ENCODE measurements at regions not wholly inside any gene's neighbourhood (a gene's known extent, or its start where the extent isn't known, plus 50 kb on each side); places are given as distances from the start of the nearest gene placed in this dataset.

DNA sequence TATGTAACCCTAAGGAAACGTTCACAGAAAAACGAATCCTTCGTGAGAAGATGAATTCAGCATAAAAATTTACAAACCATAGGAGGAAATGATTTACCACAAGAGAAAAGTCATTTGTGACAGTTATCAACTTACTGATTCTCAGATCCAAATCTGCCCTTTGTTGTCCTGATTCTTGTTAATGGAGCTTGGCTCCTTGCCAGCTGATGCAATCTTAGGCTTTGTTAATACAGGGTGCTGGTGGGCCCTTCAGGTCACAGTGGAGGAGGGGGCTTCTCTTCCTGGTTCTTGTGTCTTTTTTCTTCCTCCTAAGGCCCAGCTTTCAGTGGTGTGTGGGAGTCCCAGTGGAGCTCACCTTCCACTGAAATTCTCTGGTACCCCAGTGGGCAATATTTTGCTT is 108.4 kb upstream of the MAP3K7 start:
- POLR2A ChIA-PET (ENCODE audit: partially characterized antibody), result interaction anchor here (0.6 kb wide), 1 partner anchor 686 kb away, joined by 3 read pairs; no protein-coding TSS in a partner anchor
- Histone ChIP-seq H3K79me2 (ENCODE audit: control insufficient read depth in 1 of 2, insufficient read depth in 2 of 2, low read length in 2 of 2) (no peaks in the 10 kb centered on the region), H3K23ac (ENCODE audit: insufficient read length) (no peak overlapping the region), H3K23me2 (ENCODE audit: low read depth, low read length) (no peaks in the 10 kb centered on the region; the same call in 1 of the 2 replicates), H4K91ac (replicated peaks; ENCODE audit: insufficient read length, low read length) (peak overlapping the region; percentile 72), H3K56ac (replicated peaks; ENCODE audit: insufficient read length, low read depth, low read length) (no peak overlapping the region), H2BK20ac (ENCODE audit: low read length) (no peak overlapping the region), H3K4ac (replicated peaks; ENCODE audit: insufficient read length, low read depth, low read length) (peak overlapping the region; percentile 5), H2AK5ac (ENCODE audit: low read depth, low read length) (no peak overlapping the region; the same call in 1 of the 2 replicates), H3K27me3 (replicated peaks in 1 of 4; ENCODE audit: control insufficient read depth in 3 of 4, extremely low read depth in 1 of 4, insufficient read depth in 3 of 4, low read length in 3 of 4) (no peaks in the 10 kb centered on the region), H3K18ac (ENCODE audit: extremely low read depth, low read length) (peak overlapping the region; percentile 10; the same call in 1 of the 2 replicates), H3K4me1 (replicated peaks in 1 of 4; ENCODE audit: control insufficient read depth in 3 of 4, insufficient read depth in 4 of 4, low read length in 3 of 4) (peaks cover 0 to 5% (median 2%) of the 10 kb centered on the region in 4 experiments; a peak in 2 of 7 replicates), H4K8ac (ENCODE audit: extremely low read depth, insufficient read depth, low read length) (no peak overlapping the region), H2AFZ (ENCODE audit: low read length) (no peak overlapping the region), H2BK15ac (ENCODE audit: low read length) (no peak overlapping the region), H3K4me3 (ENCODE audit: extremely low read depth in 1 of 4, insufficient read depth in 2 of 4, low read depth in 3 of 4, low read length in 4 of 4) (no peak overlapping the region), H3K27ac (ENCODE audit: low read depth, low read length) (no peak overlapping the region), H2BK5ac (ENCODE audit: low read depth, low read length) (peak overlapping the region; percentile 72), H3K14ac (ENCODE audit: insufficient read length) (no peak overlapping the region), H4K20me1 (replicated peaks in 1 of 2; ENCODE audit: control insufficient read depth in 1 of 2, insufficient read depth in 2 of 2, low read length in 2 of 2) (no peaks in the 10 kb centered on the region), H3K9me3 (ENCODE audit: insufficient read depth in 2 of 2, low read depth in 1 of 2, low read length in 1 of 2) (peaks cover 0 to 4% of the 10 kb centered on the region in 2 experiments; a peak in 3 of 4 replicates), H2BK120ac (replicated peaks; ENCODE audit: low read depth, low read length) (no peak overlapping the region), H3K4me2 (ENCODE audit: insufficient read depth in 1 of 2, low read depth in 2 of 2, low read length in 2 of 2) (no peak overlapping the region; a peak in 1 of 4 replicates), H4K5ac (ENCODE audit: insufficient read length, low read depth, low read length) (peak overlapping the region; percentile 11), H3K36me3 (ENCODE audit: control insufficient read depth in 2 of 4, insufficient read depth in 4 of 4, low read length in 3 of 4) (no peaks in the 10 kb centered on the region; a peak in 1 of 8 replicates), H3K9ac (replicated peaks in 1 of 4; ENCODE audit: extremely low read depth in 1 of 4, low read depth in 3 of 4, low read length in 3 of 4) (no peak overlapping the region), H2BK12ac (ENCODE audit: low read depth, low read length) (no peak overlapping the region), H3K79me1 (ENCODE audit: low read depth, low read length) (no peaks in the 10 kb centered on the region)
- CTCF ChIA-PET (ENCODE audit: partially characterized antibody), result interaction anchor here (0.9 kb wide), 1 partner anchor 10 kb away, joined by 4 read pairs; no protein-coding TSS in a partner anchor
- FAIRE-seq (no peak), DNase-seq (ENCODE audit: low read depth in 1 of 2, low spot score in 2 of 2) (no peak)
- 83% methylated on average over 3 of the region's 3 CpGs; no CpG with 5 or more reads in 1 of the 2 experiments for WGBS, 2 experiments (ENCODE audit: extremely low coverage in 1 of 2, insufficient coverage in 1 of 2, insufficient read length in 1 of 2, insufficient replicate concordance in 2 of 2, low coverage in 1 of 2, low lambda C conversion rate in 2 of 2, missing lambda C conversion rate in 1 of 2)
- TF ChIP-seq EGR1 (IDR thresholded peaks at IDR 0.05; ENCODE audit: borderline replicate concordance, low read depth, low read length) (no peak), EP300 (IDR thresholded peaks at IDR 0.05; ENCODE audit: borderline replicate concordance in 1 of 2, low read depth in 2 of 2, low read length in 2 of 2) (no peak), CREB1 (IDR thresholded peaks at IDR 0.05) (no peak), TAF1 (IDR thresholded peaks at IDR 0.05; ENCODE audit: low read depth, low read length) (no peak), CHD1 (IDR thresholded peaks at IDR 0.05; ENCODE audit: low read depth, low read length) (no peak), SP4 (IDR thresholded peaks at IDR 0.05; ENCODE audit: low read length) (no peak)

Data from H1 (cell line).